MM.1S (cell line): ENCODE measurements at regions not wholly inside any gene's neighbourhood (a gene's known extent, or its start where the extent isn't known, plus 50 kb on each side); places are given as distances from the start of the nearest gene placed in this dataset.

ENCODE experiments used
- EZH2 ChIP-seq: fragments of 300-600 bp; sonication (generic); optimal IDR thresholded peaks from 2 replicates; pipeline ENCODE3; 2017; ENCODE audit warnings: low read depth, mild to moderate bottlenecking, antibody characterized with exemption, low read length, mixed read lengths
- EZH2phosphoT487 ChIP-seq: fragments of 300-600 bp; sonication (generic); IDR thresholded peaks from 2 replicates; pipeline ENCODE4 v1.6.1; 2018; ENCODE audit warnings: antibody characterized with exemption, low read length
- TF ChIP-seq, protein P1 (sequence below): fragments of 300-600 bp; sonication (generic); IDR thresholded peaks from 2 replicates; pipeline ENCODE4 v1.5.1; 2016; ENCODE audit warnings: antibody characterized with exemption, low read length, mixed read lengths

DNA sequence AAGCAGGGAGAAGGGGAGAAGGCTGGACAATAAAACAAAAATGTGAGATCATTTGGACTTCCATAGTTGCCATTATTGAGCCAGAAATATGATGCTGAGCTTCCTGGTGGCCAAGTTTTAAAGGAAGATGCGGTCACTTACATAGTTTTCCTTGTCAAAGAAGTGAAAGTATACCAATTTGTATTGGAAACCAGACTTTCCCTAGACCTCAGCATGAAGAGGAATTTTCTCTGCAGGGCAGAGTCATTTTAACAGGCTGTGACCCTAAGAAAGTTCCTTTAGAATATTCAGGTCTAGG is 111.0 kb downstream of the GATA6 start:
- TF ChIP-seq, protein P1, sequence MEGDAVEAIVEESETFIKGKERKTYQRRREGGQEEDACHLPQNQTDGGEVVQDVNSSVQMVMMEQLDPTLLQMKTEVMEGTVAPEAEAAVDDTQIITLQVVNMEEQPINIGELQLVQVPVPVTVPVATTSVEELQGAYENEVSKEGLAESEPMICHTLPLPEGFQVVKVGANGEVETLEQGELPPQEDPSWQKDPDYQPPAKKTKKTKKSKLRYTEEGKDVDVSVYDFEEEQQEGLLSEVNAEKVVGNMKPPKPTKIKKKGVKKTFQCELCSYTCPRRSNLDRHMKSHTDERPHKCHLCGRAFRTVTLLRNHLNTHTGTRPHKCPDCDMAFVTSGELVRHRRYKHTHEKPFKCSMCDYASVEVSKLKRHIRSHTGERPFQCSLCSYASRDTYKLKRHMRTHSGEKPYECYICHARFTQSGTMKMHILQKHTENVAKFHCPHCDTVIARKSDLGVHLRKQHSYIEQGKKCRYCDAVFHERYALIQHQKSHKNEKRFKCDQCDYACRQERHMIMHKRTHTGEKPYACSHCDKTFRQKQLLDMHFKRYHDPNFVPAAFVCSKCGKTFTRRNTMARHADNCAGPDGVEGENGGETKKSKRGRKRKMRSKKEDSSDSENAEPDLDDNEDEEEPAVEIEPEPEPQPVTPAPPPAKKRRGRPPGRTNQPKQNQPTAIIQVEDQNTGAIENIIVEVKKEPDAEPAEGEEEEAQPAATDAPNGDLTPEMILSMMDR: no peak
- no peak for TF ChIP-seq EZH2
- TF ChIP-seq EZH2phosphoT487: no peak
